ENCODE measurements at regions not wholly inside any gene's neighbourhood (a gene's known extent, or its start where the extent isn't known, plus 50 kb on each side); places are given as distances from the start of the nearest gene placed in this dataset.

DNA sequence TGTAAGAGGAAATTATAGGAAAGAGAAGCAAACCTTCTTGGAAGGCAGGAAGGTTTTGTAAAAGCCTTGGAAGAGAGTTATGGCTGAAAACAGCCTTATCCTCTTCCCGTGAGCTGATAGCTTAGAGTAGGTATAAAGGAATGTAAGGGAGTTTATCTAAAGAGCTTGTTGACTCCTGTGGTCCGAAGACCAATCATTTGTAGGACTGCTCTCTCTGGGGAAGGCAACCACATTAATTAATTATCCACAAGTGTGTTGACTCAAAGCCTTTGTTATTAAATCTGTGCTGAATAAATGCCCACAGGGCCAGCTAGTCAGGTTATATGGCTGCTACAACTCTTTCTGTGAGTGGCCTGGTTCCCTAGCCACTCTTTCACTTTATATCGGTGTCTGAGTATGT, 452.1 kb upstream of the RASGRP1 start:
- no peak for TF ChIP-seq ZFP3 (CRISPR knock-in tag; IDR thresholded peaks at IDR 0.05)
- TF ChIP-seq, protein P1, sequence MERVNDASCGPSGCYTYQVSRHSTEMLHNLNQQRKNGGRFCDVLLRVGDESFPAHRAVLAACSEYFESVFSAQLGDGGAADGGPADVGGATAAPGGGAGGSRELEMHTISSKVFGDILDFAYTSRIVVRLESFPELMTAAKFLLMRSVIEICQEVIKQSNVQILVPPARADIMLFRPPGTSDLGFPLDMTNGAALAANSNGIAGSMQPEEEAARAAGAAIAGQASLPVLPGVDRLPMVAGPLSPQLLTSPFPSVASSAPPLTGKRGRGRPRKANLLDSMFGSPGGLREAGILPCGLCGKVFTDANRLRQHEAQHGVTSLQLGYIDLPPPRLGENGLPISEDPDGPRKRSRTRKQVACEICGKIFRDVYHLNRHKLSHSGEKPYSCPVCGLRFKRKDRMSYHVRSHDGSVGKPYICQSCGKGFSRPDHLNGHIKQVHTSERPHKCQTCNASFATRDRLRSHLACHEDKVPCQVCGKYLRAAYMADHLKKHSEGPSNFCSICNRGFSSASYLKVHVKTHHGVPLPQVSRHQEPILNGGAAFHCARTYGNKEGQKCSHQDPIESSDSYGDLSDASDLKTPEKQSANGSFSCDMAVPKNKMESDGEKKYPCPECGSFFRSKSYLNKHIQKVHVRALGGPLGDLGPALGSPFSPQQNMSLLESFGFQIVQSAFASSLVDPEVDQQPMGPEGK (CRISPR knock-in tag; IDR thresholded peaks at IDR 0.05; ENCODE audit: borderline replicate concordance): no peak
- no peak for TF ChIP-seq ZC3H10 (CRISPR knock-in tag; IDR thresholded peaks at IDR 0.05)
- TF ChIP-seq ZNF565 (CRISPR knock-in tag; conservative IDR thresholded peaks at IDR 0.05; ENCODE audit: low read depth): no peak
- TF ChIP-seq RARB (CRISPR knock-in tag; IDR thresholded peaks at IDR 0.05): no peak
- no peak for TF ChIP-seq TCF4 (CRISPR knock-in tag; IDR thresholded peaks at IDR 0.05; ENCODE audit: borderline replicate concordance)
- TF ChIP-seq ARNTL (CRISPR knock-in tag; IDR thresholded peaks at IDR 0.05; ENCODE audit: borderline replicate concordance, low read depth): no peak
- TF ChIP-seq, protein P2, sequence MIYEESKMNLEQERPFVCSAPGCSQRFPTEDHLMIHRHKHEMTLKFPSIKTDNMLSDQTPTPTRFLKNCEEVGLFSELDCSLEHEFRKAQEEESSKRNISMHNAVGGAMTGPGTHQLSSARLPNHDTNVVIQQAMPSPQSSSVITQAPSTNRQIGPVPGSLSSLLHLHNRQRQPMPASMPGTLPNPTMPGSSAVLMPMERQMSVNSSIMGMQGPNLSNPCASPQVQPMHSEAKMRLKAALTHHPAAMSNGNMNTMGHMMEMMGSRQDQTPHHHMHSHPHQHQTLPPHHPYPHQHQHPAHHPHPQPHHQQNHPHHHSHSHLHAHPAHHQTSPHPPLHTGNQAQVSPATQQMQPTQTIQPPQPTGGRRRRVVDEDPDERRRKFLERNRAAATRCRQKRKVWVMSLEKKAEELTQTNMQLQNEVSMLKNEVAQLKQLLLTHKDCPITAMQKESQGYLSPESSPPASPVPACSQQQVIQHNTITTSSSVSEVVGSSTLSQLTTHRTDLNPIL (CRISPR knock-in tag; IDR thresholded peaks at IDR 0.05; ENCODE audit: low read depth): no peak
- no peak for TF ChIP-seq ESRRG (CRISPR knock-in tag; IDR thresholded peaks at IDR 0.05)
- TF ChIP-seq, protein P3, sequence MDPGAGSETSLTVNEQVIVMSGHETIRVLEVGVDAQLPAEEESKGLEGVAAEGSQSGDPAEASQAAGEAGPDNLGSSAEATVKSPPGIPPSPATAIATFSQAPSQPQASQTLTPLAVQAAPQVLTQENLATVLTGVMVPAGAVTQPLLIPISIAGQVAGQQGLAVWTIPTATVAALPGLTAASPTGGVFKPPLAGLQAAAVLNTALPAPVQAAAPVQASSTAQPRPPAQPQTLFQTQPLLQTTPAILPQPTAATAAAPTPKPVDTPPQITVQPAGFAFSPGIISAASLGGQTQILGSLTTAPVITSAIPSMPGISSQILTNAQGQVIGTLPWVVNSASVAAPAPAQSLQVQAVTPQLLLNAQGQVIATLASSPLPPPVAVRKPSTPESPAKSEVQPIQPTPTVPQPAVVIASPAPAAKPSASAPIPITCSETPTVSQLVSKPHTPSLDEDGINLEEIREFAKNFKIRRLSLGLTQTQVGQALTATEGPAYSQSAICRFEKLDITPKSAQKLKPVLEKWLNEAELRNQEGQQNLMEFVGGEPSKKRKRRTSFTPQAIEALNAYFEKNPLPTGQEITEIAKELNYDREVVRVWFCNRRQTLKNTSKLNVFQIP (CRISPR knock-in tag; IDR thresholded peaks at IDR 0.05; ENCODE audit: borderline replicate concordance, low read depth): no peak
- TF ChIP-seq ZFP30 (CRISPR knock-in tag; IDR thresholded peaks at IDR 0.05): no peak
- TF ChIP-seq OSR1 (CRISPR knock-in tag; IDR thresholded peaks at IDR 0.05): no peak
- no peak for TF ChIP-seq ISL1 (CRISPR knock-in tag; IDR thresholded peaks at IDR 0.05)
